ENCODE measurements at regions not wholly inside any gene's neighbourhood (a gene's known extent, or its start where the extent isn't known, plus 50 kb on each side); places are given as distances from the start of the nearest gene placed in this dataset.

DNA sequence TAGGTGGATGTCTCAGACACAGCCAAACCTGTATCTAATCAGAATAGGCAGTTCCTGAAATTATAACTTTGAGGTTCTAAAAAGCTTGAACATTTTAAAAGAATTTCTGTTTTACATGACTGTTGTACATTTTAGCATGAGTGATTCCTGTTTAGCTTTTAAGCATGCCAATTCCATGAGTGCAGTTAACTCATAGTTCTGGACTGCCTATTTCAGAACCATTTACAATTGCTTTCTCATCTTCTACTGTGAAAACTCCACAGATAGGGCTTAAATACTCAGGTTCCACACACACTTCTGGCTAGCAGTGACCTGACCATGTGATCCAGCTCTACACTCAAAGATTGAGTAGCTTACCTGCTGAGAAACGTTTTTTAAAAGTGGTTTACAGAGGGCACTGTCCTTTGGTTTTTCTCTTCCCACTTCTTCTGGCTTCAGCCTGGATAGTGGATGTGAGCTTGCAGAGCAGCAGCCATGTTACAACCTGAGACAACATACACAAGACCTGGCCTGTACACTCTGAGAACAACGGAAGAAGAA lies 280.8 kb downstream of the ANKRD50 start:
- TF ChIP-seq, protein P1, sequence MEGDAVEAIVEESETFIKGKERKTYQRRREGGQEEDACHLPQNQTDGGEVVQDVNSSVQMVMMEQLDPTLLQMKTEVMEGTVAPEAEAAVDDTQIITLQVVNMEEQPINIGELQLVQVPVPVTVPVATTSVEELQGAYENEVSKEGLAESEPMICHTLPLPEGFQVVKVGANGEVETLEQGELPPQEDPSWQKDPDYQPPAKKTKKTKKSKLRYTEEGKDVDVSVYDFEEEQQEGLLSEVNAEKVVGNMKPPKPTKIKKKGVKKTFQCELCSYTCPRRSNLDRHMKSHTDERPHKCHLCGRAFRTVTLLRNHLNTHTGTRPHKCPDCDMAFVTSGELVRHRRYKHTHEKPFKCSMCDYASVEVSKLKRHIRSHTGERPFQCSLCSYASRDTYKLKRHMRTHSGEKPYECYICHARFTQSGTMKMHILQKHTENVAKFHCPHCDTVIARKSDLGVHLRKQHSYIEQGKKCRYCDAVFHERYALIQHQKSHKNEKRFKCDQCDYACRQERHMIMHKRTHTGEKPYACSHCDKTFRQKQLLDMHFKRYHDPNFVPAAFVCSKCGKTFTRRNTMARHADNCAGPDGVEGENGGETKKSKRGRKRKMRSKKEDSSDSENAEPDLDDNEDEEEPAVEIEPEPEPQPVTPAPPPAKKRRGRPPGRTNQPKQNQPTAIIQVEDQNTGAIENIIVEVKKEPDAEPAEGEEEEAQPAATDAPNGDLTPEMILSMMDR (conservative IDR thresholded peaks at IDR 0.05 in 1 of 2, IDR thresholded peaks at IDR 0.05 in 1 of 2; ENCODE audit: extremely low read depth in 1 of 2, insufficient read depth in 1 of 2, low read depth in 1 of 2, low read length in 2 of 2), result no peak
- TF ChIP-seq EZH2 (IDR thresholded peaks at IDR 0.05; ENCODE audit: borderline replicate concordance, low read length), result no peak
